GM12872 (cell line): ENCODE measurements at regions not wholly inside any gene's neighbourhood (a gene's known extent, or its start where the extent isn't known, plus 50 kb on each side); places are given as distances from the start of the nearest gene placed in this dataset.

Experiments
- TF ChIP-seq, protein P1 (sequence below): IDR thresholded peaks from 3 replicates; pipeline ENCODE4 v1.5.1; 2011; ENCODE audit warnings: low read depth, mild to moderate bottlenecking, low read length, moderate library complexity; ENCODE audit not compliant: insufficient read depth

- TF ChIP-seq, protein P1, sequence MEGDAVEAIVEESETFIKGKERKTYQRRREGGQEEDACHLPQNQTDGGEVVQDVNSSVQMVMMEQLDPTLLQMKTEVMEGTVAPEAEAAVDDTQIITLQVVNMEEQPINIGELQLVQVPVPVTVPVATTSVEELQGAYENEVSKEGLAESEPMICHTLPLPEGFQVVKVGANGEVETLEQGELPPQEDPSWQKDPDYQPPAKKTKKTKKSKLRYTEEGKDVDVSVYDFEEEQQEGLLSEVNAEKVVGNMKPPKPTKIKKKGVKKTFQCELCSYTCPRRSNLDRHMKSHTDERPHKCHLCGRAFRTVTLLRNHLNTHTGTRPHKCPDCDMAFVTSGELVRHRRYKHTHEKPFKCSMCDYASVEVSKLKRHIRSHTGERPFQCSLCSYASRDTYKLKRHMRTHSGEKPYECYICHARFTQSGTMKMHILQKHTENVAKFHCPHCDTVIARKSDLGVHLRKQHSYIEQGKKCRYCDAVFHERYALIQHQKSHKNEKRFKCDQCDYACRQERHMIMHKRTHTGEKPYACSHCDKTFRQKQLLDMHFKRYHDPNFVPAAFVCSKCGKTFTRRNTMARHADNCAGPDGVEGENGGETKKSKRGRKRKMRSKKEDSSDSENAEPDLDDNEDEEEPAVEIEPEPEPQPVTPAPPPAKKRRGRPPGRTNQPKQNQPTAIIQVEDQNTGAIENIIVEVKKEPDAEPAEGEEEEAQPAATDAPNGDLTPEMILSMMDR = no peak
Measured at GRCh38 chr9:119771341-119771740, 402.1 kb upstream of the BRINP1 start.

DNA sequence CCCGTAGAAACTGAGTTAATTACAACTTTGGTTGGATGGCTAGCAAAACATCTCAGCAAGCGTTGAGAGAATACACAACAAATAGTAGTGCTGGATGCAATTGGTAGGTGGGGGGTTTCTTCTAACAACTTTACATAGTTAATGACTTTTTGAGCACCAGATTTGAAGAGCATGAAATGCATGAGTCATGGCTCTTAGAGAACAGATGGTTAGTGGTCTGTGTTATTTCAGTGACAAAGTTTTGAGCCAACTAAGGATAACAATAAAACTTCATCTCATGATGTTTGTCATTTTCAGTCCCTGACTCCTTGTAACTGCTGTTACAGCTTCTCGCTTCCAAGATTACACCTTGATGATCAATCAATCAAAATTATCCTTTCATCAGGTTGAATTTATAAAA, 399.0 kb upstream of the BRINP1 start:
- TF ChIP-seq, protein P1 = no peak

GRCh38 chr9:119765632-119766175, 396.5 kb upstream of the BRINP1 start:
- TF ChIP-seq, protein P1 = no peak

DNA sequence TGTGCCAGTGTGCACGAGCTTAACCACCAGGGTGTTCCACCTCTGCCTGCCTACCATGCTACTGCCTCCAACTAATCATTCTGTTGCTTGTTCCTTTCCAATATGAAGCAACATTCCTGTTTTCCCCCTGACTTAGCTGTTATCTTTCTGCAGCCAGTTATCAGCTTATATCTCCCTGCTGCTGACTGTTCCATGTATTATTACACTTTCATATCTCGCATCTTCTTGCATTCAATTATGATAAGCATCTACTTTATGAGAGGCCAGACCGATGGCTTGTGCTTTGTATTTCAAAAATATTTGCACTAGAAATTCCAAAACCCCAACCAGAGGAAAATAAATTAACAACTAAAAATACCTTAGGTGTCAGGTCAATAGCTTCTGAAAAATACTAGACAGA, 394.0 kb upstream of the BRINP1 start:
- TF ChIP-seq, protein P1 = no peak

DNA sequence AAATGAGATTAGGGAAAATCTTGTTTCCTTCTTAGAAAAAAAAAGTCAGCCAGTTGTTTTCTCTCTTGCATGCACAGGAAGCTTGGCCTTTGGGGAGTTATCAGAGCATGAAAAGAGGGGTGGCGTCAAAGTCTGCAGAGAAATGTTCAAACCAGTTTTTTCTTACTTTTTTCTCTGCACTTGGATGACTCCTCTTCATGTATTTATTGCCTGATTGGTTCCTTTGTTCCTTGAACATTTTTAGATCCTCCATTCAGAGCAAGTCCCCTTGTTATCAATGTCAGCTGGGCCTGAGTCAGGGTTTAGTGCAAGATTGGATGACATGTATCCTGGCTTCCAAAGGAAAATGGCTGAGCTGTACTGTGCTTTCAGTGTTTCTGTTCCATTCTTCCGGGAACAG, 392.6 kb upstream of the BRINP1 start:
- TF ChIP-seq, protein P1 = no peak

DNA sequence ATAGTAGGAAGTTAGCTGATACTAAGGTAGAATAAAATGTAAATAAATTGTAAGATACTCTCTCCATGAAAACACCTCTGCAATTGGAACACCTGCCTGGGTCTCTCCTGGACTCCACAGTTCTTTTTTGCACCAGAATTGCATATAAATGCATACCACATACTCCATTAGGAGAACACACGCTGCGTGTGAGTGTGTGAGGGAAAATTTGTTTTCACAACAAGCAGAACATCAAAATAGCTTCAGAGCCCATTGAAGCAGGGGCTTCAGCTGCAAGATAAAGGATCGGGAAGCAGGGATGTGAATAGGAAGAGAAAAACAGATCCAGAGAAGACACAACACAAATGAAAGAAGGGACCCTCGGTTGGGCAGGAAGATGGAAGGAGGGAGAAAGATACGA, 389.8 kb upstream of the BRINP1 start:
- TF ChIP-seq, protein P1 = no peak

DNA sequence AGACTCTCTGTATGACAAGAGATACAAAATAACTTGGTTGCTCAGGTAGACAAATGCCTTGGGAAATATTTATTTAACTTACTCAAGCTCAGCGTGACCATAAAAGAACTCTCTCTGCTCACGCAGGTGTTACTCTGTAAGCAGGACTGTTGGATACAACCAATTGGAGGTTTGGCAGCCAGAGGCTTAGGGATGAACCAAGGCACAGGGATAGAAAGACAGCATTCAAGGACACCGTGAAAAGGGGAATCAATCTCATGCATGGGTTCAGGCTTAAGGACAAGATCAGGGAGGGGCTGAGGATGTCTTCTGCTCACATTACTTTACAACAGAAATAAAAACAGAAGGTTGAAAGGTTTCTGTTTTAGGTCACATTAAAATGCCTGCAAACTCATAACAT, 389.0 kb upstream of the BRINP1 start:
- TF ChIP-seq, protein P1 = no peak
